MG63 (cell line): ENCODE measurements at regions not wholly inside any gene's neighbourhood (a gene's known extent, or its start where the extent isn't known, plus 50 kb on each side); places are given as distances from the start of the nearest gene placed in this dataset.

Experiments used
- DNase-seq: peaks from one replicate; pipeline ENCODE4 v3.0.0-alpha.2; 2020
- H3K27me3 ChIP-seq: fragments of 250-450 bp; sonication (Bioruptor Pico); 2 replicates; pipeline ENCODE4 v1.5.1; 2020; ENCODE audit warnings: mild to moderate bottlenecking, moderate library complexity
- H3K36me3 ChIP-seq: fragments of 250-450 bp; sonication (Bioruptor Pico); 2 replicates; pipeline ENCODE4 v1.5.1; 2020; ENCODE audit warnings: mild to moderate bottlenecking, moderate library complexity
- H3K4me3 ChIP-seq: fragments of 250-450 bp; sonication (Bioruptor Pico); 2 replicates; pipeline ENCODE4 v1.5.1; 2020; ENCODE audit warnings: mild to moderate bottlenecking, moderate library complexity
- H3K9me3 ChIP-seq: fragments of 250-450 bp; sonication (Bioruptor Pico); 2 replicates; pipeline ENCODE4 v1.5.1; 2020; ENCODE audit warnings: mild to moderate bottlenecking, moderate library complexity

DNA sequence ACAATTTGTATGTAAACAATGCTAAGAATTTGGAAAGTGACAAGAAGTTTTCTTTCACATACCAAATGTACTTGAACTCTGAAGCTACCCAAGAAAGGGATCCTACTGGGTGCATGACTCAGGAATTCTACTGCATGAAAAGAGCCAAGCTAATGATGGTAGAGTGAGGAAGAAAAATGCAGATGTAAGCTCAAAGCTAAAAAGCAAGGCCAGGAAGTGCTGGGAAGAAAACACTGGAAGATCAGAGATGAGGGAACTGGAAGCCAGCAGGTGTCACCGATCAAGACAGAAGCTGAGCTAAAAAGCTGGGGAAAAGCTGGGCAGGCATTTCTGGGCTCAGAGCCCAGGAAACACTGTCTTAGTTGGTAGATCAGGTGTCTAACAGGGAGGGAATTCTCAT is 449.1 kb downstream of the NKX6-1 start:
- Histone ChIP-seq H3K4me3 (no peak overlapping the region), H3K36me3 (no peaks in the 10 kb centered on the region), H3K27me3 (no peaks in the 10 kb centered on the region), H3K9me3 (no peaks in the 10 kb centered on the region)
- DNase-seq = peak; percentile 0

DNA sequence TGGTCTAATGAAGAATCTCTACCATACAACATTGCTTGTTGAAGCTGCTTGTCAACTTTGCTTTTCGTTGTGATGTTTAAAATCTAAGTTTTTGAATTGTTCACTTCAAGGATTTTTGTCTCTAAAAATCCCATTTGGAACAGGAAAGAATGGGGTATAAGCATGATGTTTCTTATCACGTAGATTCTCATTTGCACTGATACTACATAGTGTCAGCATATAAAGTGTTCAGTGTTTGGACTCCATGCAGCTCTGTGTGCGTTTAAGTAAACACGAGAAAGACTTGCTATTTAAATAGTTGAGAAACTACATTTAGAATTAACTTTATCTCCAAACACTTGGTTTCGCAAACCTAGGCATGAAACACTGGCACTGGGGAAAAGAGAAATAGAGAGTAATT is 452.5 kb downstream of the NKX6-1 start:
- no peaks in the 10 kb centered on the region for H3K36me3 ChIP-seq
- no peaks in the 10 kb centered on the region for H3K27me3 ChIP-seq
- H3K9me3 ChIP-seq = no peaks in the 10 kb centered on the region
- no peak for DNase-seq
- no peak overlapping the region for H3K4me3 ChIP-seq

DNA sequence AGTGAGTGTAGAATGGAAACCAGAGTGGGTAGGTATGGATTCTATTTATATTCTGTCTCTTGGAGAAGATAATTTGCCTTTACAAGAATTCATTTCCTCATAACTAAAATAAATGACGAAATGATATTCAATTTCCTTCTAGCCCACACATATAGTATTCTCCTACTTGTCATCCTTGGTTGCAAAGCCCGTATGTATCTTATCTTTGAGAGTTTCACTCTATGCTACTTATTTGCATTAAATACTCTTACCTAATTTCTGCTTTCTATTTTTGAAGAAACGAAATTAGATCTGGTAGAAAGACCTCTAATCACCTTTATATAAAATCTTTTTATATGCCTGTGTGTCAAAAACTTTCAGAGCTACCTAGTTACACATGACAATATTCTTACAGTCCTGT is 457.7 kb downstream of the NKX6-1 start:
- Histone ChIP-seq H3K9me3 (no peaks in the 10 kb centered on the region), H3K27me3 (no peaks in the 10 kb centered on the region), H3K4me3 (no peak overlapping the region), H3K36me3 (no peaks in the 10 kb centered on the region)
- no peak for DNase-seq

DNA sequence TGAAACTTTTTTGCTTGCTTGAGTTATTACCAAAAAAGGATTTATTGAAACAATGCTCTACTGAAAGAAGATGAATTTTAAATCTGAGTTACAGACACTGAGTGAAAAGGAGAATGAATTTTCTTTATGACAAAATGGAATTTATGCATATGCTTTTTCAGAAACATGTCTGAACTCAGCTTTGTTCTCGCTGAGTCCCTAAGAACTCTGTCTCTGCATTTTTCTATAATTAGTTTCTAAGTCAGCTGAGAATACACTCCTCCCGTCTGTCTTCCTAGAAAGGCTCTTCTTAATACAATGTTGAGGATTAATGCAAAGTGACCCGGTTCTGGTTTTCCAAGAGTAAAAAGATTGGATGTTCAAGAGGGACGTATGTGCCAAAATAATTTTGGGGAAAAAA is 463.5 kb downstream of the NKX6-1 start:
- no peaks in the 10 kb centered on the region for H3K36me3 ChIP-seq
- DNase-seq = no peak

DNA sequence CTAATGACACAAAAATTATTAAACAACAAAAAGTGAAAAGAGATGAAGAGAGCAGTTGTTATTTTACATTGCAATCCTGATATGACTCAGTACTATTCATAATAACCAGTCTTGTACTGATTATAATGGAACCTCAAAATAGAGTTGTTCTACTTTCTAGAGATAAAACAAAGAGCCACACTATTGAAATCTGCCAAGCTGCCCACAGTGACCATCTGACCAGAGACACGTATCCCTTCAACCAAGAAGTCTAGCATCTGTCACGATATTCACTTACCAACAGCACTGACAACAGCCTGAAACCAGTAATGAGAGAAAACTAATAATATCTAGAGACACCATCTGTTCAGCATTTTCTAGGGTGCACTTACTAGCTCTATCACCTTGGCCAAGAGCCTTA is 466.7 kb downstream of the NKX6-1 start:
- H3K27me3 ChIP-seq = no peaks in the 10 kb centered on the region
- no peak overlapping the region for H3K4me3 ChIP-seq
- no peaks in the 10 kb centered on the region for H3K36me3 ChIP-seq
- H3K9me3 ChIP-seq = no peaks in the 10 kb centered on the region
- no peak for DNase-seq

More for the DNA sequence above, 463.5 kb downstream of the NKX6-1 start:
- Histone ChIP-seq H3K27me3 (no peaks in the 10 kb centered on the region), H3K9me3 (no peaks in the 10 kb centered on the region), H3K4me3 (no peak overlapping the region)

DNA sequence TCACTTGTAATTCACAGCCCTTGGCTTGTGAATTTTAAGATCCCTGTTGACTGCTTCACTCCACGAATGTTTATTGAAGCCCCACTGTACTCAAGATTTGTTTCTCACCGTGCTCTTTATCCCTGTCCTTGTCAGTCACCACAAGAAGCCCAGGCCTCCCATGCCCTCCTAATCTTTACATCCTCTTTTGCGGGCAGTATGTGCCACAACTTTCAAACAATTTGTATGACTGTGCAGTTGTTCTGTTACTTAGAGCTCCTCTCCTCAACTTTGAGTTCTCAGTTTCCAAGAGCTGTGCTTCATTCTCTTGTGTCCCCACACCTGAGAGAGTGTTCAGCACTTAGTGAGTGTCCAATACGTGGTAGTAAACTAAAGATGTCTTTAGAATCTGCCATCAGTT is 467.7 kb downstream of the NKX6-1 start:
- no peaks in the 10 kb centered on the region for H3K27me3 ChIP-seq
- H3K36me3 ChIP-seq = no peaks in the 10 kb centered on the region
- no peak overlapping the region for H3K4me3 ChIP-seq
- no peaks in the 10 kb centered on the region for H3K9me3 ChIP-seq
- DNase-seq = no peak

DNA sequence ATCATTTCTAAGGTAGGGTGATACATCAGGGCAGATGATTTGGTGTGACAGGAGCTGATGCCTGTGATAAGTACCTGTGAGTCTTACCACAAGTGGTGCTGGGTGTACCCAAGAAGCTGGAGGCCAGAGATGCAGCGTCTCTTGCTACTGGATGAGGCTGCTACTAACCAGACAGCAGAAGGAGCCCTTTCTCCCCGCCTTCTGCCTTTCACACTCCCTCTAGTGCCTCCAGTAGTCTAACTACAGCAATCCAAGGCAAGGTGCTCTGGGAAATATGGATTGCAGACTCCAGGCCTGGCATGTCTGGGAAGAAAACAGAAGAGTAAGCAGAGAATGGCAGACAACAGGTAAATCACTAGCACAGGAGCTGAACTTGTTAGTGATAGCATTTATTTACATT is 470.8 kb downstream of the NKX6-1 start:
- Histone ChIP-seq H3K27me3 (no peaks in the 10 kb centered on the region), H3K9me3 (no peaks in the 10 kb centered on the region)
- DNase-seq = no peak

DNA sequence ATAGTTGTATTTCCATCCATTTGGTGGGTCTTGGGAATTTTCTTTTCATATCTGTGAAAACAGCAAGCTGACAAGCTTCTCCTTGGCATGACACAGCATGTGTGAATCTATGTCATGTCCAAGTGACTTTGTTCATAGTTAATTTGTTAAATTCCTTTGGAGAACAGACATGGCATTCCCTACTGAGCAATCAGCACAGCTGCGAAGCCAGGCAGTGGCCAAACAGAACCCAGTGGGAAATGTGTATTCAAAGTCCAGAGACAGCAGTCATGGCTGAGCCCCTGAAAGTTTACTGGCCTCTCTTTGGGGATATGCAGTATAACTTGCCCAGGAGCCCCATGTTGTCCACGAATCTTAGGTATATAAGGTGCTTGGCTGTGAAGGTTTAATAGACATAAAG is 474.7 kb downstream of the NKX6-1 start:
- no peaks in the 10 kb centered on the region for H3K9me3 ChIP-seq
- DNase-seq = no peak
- H3K36me3 ChIP-seq = no peaks in the 10 kb centered on the region
- H3K4me3 ChIP-seq = no peak overlapping the region
- H3K27me3 ChIP-seq = no peaks in the 10 kb centered on the region

More for the DNA sequence above, 470.8 kb downstream of the NKX6-1 start:
- H3K4me3 ChIP-seq = no peak overlapping the region
- H3K36me3 ChIP-seq = no peaks in the 10 kb centered on the region

DNA sequence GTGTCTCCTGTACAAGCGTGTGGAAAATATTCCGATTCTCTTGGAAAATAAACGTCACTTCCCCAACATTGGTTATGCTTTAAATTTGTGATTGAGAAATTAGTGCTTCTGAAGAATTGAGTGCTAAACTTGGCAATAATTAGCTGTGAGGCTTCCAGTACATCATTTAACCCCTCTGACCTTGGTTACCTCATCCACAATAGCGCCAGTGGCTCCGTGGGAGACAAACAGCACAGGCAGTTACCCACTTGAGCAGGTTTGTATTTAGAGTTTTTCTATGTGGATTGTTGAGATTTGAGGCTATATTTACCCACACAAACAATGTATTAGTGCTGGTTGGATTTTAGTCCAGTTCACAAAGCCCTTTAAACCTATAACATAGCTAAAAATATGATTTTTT is 476.5 kb downstream of the NKX6-1 start:
- H3K9me3 ChIP-seq = no peaks in the 10 kb centered on the region
- DNase-seq = no peak
- H3K27me3 ChIP-seq = no peaks in the 10 kb centered on the region
- no peaks in the 10 kb centered on the region for H3K36me3 ChIP-seq
- no peak overlapping the region for H3K4me3 ChIP-seq

DNA sequence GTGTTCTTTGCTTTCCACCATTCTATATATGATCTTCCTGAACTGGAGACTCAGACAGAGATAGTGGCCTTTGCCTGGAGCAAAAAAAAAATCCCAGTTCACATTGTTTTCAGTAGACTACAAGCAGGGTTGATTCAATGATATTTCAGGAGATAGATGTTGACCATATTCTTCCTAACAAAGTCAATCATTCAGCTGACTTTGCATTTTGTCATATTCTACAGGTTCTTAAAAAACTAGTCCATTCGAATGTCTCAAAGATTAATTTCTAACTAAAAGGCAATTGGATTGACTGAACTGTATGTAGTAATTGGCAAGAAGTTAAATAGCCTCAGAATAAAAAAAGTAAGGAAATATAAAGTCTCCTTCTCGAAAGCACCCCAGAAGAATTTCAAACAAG is 479.5 kb downstream of the NKX6-1 start:
- DNase-seq = no peak
- no peaks in the 10 kb centered on the region for H3K9me3 ChIP-seq
- H3K36me3 ChIP-seq = no peaks in the 10 kb centered on the region
- H3K4me3 ChIP-seq = no peak overlapping the region
- no peaks in the 10 kb centered on the region for H3K27me3 ChIP-seq

DNA sequence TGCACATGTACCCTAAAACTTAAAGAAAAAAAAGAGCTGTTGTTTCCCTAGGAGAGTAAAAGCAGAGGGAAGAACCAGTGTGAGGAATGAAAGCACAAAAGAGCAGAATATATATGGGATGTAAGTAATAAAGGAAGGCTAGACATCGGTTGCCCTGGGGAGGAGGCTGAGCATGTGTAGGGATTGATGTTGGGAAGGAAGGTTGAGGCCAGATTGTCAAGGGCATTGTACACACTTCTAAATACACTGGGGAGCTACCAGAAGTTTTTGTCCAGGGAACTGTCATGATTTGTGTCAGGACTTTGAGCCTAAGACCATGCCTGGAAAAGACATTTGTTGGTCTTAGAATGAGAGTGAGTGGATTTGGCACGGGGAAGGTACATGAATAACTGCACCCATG is 467.1 kb downstream of the GPAT3 start:
- Histone ChIP-seq H3K9me3 (no peaks in the 10 kb centered on the region), H3K36me3 (no peaks in the 10 kb centered on the region)
- DNase-seq = no peak

DNA sequence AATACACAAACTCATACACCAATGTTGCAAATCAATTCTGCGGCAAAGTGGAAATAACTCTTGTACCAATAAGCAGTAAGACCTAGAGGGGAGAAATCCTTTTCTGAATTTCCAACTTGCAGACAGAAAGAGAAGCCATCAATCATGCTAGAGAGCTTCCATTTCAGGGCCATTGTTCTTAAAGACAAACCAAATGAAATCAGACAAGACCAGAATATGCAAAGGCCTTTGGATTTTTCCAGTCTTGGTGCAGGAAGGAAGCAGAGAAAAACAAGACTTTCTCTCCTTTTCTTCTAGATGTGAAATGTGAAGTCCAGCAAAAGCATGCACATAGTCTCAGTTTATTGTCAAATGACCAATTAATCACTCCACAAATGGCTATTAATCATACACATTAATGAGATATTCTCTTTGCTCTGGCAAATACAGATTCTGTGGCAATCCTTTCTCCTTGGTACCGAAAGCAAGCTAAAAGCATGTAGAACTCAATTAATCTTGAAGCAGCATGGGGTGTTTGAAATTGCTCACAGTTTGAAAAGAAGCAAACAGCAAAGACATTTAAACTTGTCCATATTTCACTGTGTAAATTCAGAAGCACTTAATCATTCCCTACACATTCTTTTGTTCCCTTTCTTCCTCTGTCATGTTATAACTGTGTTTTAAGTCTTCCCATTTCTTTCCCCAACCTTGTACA is 466.1 kb downstream of the GPAT3 start:
- H3K4me3 ChIP-seq = no peak overlapping the region
- no peak for DNase-seq
- no peaks in the 10 kb centered on the region for H3K9me3 ChIP-seq
- no peaks in the 10 kb centered on the region for H3K27me3 ChIP-seq
- H3K36me3 ChIP-seq = no peaks in the 10 kb centered on the region

More for the DNA sequence above, 467.1 kb downstream of the GPAT3 start:
- Histone ChIP-seq H3K27me3 (no peaks in the 10 kb centered on the region), H3K4me3 (no peak overlapping the region)

DNA sequence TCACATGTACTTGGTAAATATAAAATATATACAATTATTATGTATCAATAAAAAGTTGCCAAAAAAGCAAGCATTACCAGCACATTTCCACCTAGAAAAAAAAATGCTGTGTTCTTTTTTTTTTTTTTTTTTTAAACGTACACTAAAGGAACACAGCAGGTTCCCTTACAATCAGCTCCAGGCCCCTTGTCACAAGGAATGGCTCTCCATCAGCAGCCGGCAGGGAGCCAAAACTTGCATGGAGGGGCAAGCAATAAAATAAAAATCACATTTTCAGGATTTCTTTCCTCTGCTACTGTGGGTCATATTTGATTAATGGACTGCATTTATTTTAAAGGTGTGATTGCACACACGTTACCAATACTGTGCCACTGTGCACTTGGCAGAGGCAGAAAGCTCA is 460.3 kb downstream of the GPAT3 start:
- DNase-seq = no peak
- no peaks in the 10 kb centered on the region for H3K27me3 ChIP-seq
- no peak overlapping the region for H3K4me3 ChIP-seq
- no peaks in the 10 kb centered on the region for H3K9me3 ChIP-seq
- no peaks in the 10 kb centered on the region for H3K36me3 ChIP-seq

DNA sequence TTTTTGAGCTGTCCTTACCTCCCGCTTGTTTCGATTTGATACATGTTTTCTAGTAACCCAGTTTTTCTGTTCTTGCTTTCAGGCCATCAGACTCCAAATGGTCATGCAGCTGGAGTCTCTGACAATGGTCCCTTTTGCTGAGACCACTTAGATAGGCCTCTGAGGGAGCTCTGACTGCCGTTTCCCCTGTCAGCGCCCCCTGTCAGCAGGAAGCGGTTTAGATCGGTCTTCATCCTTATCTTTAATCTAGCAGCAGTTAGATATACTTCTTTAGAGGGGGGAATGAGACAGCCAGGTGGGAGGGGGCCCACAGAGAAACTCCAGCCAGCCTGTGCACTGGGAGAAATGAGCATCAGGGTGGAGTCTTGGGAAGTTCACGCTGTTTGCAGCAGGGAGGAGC is 457.9 kb downstream of the GPAT3 start:
- DNase-seq = no peak
- H3K9me3 ChIP-seq = no peaks in the 10 kb centered on the region

DNA sequence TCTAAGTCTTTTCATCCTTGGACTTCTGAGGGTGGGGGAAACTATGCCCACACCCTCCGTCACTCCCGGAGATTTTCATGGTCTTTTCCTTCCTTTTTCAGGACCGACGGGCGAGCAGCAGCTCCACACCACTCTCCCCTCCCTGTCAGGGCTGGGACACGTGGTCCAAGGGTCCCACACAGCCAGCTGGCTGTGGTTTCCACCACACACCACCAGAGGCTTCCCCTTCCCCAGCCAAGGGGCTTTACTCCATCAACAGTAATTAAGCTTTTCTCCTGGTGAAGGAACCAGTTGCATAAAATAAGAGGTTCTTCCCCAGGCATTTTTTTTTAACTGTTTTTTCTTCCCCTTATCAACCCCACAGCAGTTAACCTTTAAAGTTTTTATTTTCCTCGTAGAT is 453.9 kb downstream of the GPAT3 start:
- H3K4me3 ChIP-seq = no peak overlapping the region
- no peaks in the 10 kb centered on the region for H3K36me3 ChIP-seq
- DNase-seq = no peak
- H3K9me3 ChIP-seq = no peaks in the 10 kb centered on the region
- no peaks in the 10 kb centered on the region for H3K27me3 ChIP-seq

More for the DNA sequence above, 457.9 kb downstream of the GPAT3 start:
- no peaks in the 10 kb centered on the region for H3K36me3 ChIP-seq
- H3K4me3 ChIP-seq = no peak overlapping the region
- no peaks in the 10 kb centered on the region for H3K27me3 ChIP-seq

DNA sequence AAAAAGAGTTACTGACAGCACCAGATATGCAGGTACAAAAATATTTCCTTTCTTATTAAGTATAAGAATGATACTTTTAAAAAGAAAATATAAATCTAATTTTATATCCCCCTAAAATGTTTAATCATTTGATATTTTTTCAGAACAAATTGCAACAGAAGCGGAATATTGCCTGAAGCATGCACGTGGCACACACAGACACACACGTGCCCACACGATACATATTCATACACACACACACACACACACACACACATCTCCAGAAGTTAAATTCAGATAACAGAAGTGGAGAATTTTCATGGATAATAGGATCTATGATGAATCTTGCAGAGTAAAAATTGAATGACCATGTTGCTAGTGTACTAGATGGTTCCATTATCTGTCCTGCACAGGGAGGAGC is 445.2 kb downstream of the GPAT3 start:
- H3K9me3 ChIP-seq = no peaks in the 10 kb centered on the region
- DNase-seq = no peak
- no peaks in the 10 kb centered on the region for H3K36me3 ChIP-seq
- no peaks in the 10 kb centered on the region for H3K27me3 ChIP-seq
- no peak overlapping the region for H3K4me3 ChIP-seq

DNA sequence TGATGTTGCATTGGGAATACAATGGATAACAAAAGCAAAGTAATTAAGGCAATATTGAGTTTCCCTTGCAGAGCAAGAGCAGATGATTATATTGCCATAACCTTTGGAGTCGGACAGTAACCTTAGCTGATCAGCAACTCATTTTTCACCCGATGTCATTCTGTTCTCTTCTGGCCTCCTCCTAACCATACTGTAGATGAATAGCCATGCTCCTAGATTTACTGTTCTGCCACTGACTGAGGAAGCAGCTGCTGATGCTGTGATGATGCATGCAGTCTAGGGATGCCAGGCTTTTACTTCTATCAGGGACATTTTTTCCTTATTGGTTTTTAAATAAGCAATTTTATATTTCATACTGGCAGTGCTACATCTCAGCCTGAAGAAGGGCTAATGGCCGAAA is 443.9 kb downstream of the GPAT3 start:
- no peaks in the 10 kb centered on the region for H3K9me3 ChIP-seq
- DNase-seq = no peak
- no peaks in the 10 kb centered on the region for H3K27me3 ChIP-seq
- no peaks in the 10 kb centered on the region for H3K36me3 ChIP-seq
- H3K4me3 ChIP-seq = no peak overlapping the region

DNA sequence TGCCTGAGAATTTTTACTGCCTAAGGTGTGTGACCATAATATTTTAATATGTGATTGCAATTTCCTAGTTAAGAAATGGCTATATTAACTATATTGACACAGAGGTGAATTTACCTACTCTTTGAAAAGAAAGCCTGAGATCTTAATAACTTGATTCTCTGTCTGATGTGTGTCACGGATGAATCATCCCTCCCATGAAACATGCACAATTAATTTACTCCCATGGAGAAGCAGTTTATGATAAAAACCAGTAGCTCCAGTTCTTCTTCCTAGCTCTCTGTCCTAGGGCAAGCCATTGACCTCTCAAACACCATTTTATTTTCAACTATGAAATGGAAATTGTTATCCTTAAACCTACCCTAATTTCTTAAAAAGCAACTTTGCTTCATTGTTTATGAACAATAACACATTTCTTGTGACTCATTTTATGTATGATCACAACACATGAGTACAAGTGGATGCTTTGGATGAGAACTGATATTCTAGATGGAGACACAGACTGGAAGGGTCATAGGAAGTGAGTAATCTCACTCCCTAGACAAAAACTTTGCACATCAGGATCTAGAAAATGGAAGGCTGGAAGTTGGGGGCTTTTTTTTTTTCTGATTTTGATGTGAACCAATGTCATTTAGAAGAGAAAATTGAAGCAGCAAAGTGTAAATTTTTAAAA is 438.3 kb downstream of the GPAT3 start:
- DNase-seq = no peak

More for the DNA sequence above, 438.3 kb downstream of the GPAT3 start:
- no peaks in the 10 kb centered on the region for H3K36me3 ChIP-seq
- no peak overlapping the region for H3K4me3 ChIP-seq
- H3K9me3 ChIP-seq = no peaks in the 10 kb centered on the region
- H3K27me3 ChIP-seq = no peaks in the 10 kb centered on the region
